Esophagus muscularis mucosa (tissue), 4 donors: ENCODE measurements at regions not wholly inside any gene's neighbourhood (a gene's known extent, or its start where the extent isn't known, plus 50 kb on each side); places are given as distances from the start of the nearest gene placed in this dataset.

ENCODE experiments used
- CTCF ChIP-seq, 3 experiments: fragments of 200-600 bp in 2 of 3; fragments of 450-650 bp in 1 of 3; sonication (generic) in 2 of 3; IDR thresholded peaks; one replicate each; pipeline ENCODE4 v1.5.1; 2017 to 2019; ENCODE audit warnings: antibody characterized with exemption in 3 of 3, mild to moderate bottlenecking in 2 of 3, moderate library complexity in 1 of 3
- EP300 ChIP-seq: sonication (generic); formaldehyde crosslinking; IDR thresholded peaks from one replicate; pipeline ENCODE4 v1.6.1; 2017; ENCODE audit warnings: antibody characterized with exemption
- POLR2AphosphoS5 ChIP-seq, 2 donors: sonication (generic); formaldehyde crosslinking; IDR thresholded peaks; one replicate each; pipeline ENCODE4 v1.6.1; 2017; ENCODE audit warnings: antibody characterized with exemption in 2 of 2

DNA sequence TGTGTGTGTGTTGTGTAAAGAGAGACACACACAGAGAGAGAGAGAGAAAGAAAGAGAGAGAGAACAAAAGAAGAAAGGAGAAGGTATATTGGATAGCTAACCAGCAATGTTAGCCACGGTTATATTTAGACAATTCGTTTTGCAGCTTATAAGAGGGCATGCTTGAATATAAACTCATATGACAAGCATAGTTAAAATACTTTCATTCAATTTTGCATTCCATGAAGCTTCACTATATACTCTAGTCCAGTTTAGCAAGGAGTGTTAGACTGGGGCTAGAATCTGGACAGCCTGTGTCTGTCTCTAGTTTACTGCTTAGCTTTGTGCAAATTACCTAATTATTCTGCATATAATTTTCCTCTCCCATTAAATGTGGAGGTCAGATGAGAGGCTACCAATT lies 525.9 kb upstream of the ZFP42 start:
- TF ChIP-seq POLR2AphosphoS5 (IDR thresholded peaks at IDR 0.05) (no peak), CTCF (IDR thresholded peaks at IDR 0.05) (no peak), EP300 (no peak)
